Astrocyte (in vitro differentiated cells and primary cell): ENCODE measurements at regions not wholly inside any gene's neighbourhood (a gene's known extent, or its start where the extent isn't known, plus 50 kb on each side); places are given as distances from the start of the nearest gene placed in this dataset.

Source experiments
- EZH2 ChIP-seq: IDR thresholded peaks from 2 replicates; pipeline ENCODE4 v1.6.1; 2012; ENCODE audit warnings: mild to moderate bottlenecking, low read length, inconsistent platforms; ENCODE audit not compliant: insufficient read depth
- TF ChIP-seq, protein P1 (sequence below): IDR thresholded peaks from 2 replicates; pipeline ENCODE4 v1.5.1; 2011; ENCODE audit warnings: low read depth, mild to moderate bottlenecking, inconsistent platforms, low read length, moderate library complexity; ENCODE audit not compliant: insufficient read depth

DNA sequence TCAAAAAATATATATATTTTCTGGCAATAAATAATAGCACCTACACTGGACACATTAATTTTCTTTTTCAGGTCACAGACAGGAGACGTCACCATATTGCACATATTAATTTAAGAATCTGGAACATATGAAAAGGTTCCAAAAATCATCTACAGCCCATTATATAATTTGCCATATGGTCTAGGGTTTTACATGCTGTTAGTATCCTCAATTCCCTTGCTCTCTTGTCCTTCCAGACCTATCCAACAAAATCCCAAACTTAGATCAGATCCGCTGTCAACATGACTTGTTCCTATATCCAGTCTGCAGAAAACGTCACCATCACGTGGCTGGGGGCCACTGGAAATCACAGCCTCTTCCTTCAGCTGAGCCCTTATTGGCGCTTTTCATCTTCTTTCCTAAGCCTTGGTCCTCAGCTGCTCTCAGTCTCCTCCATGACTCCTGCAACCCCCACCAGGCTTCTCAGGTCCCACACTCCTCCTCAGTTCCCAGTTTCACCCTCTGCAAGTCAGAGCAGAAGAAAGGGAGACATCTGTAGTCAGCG, 192.0 kb upstream of the GATB start:
- TF ChIP-seq, protein P1, sequence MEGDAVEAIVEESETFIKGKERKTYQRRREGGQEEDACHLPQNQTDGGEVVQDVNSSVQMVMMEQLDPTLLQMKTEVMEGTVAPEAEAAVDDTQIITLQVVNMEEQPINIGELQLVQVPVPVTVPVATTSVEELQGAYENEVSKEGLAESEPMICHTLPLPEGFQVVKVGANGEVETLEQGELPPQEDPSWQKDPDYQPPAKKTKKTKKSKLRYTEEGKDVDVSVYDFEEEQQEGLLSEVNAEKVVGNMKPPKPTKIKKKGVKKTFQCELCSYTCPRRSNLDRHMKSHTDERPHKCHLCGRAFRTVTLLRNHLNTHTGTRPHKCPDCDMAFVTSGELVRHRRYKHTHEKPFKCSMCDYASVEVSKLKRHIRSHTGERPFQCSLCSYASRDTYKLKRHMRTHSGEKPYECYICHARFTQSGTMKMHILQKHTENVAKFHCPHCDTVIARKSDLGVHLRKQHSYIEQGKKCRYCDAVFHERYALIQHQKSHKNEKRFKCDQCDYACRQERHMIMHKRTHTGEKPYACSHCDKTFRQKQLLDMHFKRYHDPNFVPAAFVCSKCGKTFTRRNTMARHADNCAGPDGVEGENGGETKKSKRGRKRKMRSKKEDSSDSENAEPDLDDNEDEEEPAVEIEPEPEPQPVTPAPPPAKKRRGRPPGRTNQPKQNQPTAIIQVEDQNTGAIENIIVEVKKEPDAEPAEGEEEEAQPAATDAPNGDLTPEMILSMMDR: no peak
- TF ChIP-seq EZH2: no peak
